ENCODE measurements at regions not wholly inside any gene's neighbourhood (a gene's known extent, or its start where the extent isn't known, plus 50 kb on each side); places are given as distances from the start of the nearest gene placed in this dataset.

DNA sequence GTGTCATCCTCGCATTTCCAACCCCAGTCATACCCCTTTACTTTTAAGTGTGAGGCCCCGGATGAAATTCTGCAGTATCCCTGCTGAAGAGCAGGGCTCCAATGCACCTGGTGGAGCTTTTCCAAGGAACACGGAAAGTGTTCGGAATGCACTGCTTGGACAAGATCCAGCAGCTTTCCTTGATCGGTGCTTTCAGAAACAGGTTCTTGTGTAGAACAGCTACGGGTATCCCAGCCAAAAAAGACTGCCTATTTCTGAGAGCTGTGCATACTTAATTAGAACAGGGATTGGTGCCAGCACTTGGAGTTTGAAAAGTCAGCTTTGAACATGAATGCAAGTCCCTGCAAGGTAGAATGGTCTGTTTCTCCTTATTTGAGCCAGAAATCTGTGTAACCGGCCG, 87.2 kb upstream of the C1QTNF9B start:
- no peak for DNase-seq

DNA sequence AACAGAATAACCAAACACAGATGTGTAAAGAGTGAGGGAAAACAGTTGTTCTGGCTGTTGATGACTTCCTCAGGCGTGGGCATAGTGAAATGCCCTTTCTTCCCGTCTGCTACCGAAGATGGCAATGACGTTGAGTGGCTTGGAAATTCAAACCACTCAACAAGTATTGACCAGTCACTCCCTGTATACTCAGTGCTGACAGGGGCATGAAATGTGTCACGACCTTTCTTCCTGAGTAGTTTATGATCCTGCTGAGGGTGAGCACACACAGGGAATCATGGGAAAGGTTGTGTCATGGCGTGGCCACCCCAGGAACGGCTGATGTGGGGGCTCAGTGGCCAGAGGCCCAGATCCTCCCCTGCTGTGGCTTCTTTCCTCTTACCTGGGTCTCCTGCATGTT, 87.8 kb upstream of the C1QTNF9B start:
- DNase-seq, result no peak

DNA sequence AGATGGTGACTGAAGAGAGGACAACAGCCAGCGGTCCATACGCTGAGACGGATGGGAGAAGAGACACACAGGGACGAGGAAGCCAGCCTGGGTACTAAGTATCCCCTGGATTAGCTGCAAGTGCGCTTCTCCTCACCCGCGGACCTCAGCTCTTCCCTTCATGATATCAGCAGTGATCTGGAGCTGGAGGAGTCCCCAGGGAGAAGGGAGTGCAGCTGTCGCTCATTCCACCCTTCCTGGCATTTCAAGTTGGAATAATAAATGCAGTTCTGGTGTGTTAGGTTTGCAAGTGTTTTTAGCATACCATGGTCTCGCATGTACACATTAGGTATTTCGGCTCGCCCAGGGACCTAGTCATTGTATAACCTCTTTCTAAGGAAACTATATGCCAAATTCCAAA, 88.5 kb upstream of the C1QTNF9B start:
- no peak for DNase-seq

DNA sequence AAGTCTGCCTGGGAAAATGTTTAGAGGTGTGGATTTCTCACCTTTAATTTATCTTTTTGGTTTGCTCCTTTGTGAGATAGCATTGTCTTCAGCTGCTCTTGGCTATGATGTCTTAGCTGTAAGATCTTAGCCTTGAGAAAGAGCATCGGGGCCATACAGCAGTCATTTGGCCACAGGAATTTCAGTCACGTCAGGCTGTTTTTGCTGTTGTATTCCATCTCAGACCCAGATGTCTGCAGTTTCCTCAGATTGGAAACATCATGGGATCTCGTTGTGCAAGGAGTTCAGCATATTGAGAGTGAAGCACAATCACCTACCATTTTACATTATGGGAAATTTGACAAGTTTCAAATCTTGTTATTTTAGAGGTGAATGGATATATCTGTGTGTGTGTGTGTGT, 89.3 kb upstream of the C1QTNF9B start:
- no peak for DNase-seq

DNA sequence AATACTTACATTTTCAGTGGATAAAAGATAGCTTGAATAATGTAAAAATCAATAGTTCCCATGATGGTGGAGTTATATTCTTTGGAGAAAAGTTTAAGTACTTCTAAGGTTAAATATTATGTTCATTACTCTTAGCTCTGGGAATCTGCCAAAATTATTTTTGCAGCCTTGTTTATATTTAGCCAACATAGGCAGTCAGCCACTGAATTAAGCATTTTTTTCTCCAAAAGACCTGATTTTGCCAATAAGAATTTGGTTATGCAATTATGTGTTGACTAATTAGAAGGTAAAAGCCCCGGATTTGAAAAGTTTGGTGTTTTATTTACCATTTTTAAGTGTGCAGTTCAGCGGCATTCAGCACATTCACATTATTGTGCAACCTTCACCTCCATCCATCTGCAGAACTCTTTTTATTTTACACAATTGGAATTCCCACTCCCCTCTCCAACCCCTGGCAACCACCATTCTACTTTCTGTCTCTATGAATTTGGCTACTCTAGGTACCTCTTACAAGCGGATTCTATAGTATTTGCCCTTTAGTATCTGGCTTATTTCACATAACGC, 90.1 kb upstream of the C1QTNF9B start:
- no peak for DNase-seq

DNA sequence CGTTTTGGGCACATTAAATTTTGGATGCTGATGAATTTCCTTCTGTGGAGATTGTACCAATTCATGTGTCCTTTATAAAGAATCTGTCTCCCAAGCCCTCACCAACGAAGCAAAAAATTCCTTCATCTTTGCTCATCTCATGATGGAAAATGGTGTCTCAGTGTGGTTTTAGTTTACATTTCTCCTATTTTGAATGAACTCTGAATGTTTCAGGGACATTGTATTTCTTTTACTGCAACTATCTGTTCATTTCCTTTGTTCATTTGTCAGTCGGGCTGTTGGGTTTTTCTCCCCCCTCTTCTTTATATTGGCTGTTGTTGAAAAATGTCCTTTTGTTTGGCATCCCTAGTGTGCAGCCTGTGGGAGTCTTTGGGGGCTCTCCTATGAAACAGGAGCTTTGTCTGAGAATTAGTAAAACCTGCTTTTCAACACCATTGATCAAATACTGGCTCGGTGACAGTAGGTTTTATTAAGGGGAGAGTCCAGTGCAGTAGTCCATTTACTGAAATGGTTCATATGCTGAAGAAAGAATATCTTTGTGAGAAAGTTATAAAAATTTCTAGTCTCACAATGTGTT, 91.3 kb upstream of the C1QTNF9B start:
- DNase-seq, result no peak

DNA sequence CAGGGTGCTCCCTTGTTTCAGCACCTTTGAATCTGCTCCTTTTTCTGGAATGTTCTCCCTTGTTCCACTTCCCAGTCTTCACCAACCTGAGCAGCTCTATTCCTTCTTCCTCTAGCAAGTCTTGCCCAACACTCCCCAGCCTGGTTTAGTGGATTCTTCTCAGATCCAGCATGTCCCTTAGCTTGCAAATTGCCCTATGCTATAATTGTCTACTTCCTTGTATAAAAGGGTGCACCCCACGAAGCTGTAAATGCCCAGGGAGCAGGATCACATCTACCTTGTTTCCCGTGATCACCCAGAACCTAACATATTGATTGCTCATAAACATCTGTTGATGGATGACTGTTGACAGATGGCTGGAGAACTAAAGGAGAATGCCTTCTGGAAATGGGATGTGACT, 93.2 kb upstream of the C1QTNF9B start:
- no peak for DNase-seq

DNA sequence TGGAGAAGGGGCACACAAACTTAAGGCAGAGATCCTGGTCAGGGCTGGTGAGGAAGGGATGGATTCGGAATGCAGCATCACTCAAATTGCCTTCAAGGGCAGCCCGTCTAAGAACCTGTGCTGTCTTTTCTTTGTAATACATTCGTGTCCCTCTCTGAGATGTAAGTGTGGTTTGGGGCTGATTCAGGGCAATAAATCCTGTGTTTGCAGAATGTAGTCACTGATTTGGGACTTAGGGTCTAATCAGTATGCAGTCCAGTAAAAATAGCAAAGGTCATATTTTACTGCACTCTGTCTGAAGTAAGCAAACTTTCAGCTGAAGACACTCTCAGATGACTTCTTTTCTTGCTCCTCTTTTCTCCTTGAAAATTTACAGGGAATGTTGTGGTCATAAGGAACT, 93.8 kb upstream of the C1QTNF9B start:
- no peak for DNase-seq

DNA sequence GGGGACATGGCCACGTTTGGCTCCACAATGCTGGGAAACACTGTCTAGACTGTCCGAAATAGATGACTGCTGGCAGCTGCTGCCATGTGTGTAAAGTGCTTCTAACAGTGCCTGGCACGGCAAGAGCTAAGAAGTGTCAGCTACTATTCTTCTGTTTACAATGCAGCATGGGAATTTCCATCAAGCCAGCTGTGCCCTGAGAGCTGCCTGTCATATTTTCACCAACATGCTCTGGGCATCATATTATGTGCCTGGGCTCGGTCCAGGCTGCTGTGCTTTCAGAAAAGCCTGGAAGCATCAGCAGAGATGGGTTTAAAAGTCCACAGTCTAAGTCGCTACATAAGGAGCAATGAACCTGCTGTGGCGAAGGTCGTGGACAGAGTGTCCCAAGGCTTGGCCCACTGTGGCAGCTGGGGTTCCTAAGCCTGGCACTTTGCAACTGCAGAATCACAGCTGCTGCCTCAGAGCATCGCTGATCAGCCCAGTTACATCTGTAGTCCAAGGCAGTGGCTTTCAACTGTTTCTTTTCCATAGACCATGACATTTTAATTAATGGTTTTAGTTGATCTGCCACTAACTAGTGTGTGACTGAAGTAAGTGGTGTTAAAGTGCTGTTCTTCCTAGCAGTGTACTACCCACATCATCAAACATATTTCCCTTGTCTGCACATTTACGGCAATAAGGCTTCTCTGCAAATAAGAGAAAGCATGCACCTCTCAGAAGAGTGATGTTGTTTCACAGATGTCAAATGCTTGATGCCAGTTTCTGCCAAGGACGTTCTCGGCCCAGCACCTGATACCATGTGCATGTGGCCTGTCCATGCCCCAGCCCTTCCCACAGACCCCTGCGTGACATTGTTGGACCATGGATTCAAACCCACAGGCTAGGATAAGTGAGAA, 95.7 kb upstream of the C1QTNF9B start:
- DNase-seq, result no peak

DNA sequence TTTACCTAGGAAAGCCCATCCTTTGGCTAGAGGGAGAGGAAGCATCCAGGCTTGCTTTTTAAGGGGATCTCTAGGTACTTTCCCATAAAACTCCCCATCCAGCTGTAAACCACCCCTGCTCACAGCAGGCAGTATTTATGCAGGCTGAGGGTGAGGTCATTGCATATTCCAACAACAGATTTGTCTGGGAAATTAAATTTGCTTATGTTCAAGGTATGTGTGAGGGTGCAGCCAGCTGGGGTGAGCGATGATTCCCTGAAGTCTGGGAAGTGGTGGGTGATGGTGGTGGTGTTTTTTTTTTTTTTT, 96.3 kb upstream of the C1QTNF9B start:
- no peak for DNase-seq

DNA sequence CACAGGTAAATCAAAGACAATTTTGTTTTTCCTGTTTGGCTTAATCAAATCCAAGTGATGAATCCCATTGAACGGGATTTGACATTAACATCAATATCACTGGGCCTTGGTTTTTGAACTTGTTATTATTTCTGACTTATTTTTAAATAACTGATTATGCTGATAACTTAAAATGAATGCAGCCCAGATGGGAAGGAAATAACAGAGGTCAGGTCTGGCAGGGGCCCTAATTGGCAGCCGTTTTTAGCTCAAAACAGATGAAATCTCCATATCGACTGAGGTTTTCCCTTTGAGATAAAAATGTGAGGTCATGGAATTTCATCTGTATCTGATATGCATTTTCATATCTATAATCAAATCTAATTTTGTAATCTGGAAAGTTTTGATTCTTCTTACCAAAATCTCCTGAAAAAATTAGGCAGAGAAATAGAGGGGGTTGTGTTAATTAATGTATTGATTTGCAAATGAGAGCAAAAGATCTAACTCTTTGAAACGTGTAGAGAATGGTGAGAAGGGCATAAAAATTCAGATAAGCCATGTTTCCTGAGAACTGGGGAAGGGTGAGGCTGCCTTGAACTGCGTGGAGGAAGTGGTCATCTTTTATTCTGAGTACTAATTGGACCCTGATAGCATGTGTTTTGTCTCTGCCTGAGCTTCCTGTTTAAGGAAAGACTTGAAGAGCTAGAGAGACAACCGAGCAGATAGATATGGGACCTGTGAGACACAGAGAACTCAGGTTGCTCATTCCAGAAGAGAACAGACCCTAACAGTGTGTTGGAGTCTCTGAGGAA, 98.2 kb upstream of the C1QTNF9B start:
- no peak for DNase-seq

DNA sequence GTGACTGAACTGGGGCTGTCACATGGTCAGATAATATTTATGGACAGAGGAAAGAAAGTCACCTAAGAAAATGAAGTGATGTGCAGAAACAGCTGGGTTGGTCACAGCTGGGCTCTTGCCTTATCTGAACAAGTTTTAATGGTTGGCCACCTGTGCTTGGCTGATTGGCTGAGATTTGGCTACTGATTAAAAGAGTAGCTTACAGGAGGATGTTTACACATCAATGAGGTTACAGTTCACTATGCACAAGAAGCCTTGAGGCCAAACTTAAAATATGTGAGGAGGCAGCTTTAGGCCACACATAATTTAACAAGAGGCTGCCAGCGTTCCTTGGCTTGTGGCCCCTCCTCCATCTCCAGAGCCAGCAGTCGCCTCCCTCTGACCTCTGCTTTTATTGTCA, 99.2 kb upstream of the C1QTNF9B start:
- DNase-seq, result no peak

DNA sequence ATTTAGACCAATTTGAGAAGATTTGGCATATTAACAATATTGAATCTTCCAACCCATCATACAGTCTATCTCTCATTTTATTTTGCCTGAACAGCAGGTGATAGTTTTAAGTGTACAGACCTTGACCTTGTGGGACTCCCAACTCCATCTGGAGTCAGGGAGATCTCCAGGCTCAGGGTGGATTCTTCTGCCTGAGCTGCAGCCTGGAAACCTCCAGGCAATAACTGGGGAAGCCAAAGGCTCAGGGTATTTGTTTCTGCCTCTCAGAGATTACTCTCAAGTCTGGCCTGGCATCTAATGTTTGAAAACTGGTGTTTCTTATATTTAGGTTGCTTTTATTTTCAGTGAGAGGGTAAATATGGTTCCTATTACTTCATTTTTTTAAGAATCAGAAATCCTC, 102.1 kb upstream of the C1QTNF9B start:
- DNase-seq, result no peak

DNA sequence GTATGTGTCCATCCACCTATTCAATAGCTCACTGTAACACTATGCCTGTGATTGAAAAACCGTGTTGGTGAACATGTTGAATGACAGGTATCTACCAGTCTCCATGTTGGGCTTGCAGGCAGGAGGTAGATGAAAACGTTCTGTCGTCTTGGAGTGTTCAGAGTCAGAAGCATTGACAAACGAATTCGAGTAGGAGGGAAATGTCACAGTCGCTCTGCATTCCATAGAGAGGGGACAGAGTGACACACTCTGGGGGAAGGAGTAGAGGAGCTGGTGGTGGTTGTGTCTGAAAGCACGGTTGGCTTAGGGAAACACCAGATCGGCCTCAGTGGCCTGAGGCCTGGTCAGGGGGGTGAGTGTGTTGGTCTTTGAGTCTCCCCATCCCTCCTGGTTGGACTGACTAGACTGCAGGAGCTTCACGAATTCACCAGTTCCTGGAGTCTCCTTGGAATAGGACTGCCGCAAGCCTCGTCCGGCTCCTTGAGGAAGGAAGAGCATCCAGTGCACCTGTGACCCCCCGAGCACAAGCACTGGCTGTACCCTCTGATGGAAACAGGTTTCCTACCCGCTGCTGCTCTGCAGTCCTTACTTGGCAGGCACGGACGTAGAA, 105.0 kb upstream of the C1QTNF9B start:
- DNase-seq, result no peak

DNA sequence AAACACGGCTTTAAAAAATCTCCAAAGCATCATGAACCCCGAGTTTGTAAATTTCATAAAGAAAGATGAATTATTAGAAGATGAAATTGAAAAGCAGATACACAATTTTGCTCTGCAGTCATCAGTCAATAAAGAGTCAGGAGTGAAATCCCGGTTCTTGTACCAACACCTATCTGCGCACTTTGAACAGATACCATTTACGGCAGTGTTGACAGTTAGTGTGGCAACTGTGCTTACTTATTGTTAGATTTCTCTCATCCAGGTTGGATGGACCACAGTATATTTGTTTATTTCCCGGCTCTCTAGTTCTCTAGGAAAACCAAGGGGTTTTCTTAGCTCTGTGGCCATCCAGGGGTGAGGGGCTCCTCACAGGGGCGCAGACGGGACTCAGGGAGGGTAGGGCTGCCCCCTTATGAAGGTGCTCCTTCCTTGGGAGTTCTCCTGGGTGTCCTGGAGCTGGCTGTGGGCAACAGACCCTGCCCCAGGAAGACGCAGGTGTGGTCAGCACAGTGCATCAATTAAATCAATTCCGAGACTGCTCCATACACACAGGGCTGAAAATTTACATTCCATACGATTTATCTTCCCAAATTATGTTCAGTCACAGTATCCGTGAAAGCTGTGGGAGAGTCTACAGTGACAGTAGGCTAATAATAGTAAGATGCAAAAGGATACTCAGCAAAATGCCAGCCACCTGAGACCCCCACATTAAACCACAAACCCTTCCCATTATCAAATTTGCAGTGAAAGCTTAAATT, 107.0 kb upstream of the C1QTNF9B start:
- DNase-seq, result no peak

DNA sequence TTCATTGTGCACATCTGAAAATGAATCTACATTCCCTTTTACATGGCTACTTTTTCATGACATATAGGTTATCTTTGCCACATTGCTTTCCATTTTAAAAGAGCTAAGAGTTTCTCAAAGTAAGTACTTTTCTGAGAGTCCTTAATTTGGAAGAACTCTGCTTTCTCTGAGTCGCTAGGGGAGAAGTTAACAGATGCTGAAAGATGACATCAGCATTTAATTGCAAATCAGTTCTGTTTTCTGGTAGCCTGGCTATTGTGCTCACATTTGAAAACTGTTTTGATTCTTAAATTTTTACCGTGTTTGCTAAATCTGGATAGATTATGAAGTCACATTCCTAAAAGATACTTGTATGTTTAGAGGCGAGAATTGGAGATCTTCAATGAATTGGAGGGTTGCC, 107.7 kb upstream of the C1QTNF9B start:
- DNase-seq, result no peak

DNA sequence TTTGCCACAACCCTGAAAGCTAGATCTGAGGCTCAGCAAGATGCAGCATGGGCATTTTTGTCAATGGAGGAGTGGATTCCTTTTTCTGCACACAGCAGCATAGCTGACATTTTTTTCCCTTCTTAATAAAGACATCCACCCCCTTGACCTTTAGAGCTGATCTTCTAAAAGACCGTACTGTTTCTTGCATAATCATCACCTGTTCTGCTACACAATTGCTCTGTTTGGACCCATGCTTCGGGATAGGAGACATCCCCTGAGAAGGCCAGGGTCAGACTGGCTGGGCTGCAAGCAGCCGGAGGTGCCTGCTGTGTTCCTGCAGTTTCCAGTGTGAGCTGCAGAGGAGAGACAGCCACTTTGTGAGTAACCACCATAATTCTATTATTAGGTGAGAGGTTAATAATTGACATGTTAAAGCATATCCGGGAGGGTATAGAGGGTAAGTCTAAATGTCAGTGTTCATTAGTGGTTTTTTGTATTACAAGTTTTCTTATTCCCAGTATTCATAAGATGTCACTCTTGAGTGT, 108.5 kb upstream of the C1QTNF9B start:
- no peak for DNase-seq

DNA sequence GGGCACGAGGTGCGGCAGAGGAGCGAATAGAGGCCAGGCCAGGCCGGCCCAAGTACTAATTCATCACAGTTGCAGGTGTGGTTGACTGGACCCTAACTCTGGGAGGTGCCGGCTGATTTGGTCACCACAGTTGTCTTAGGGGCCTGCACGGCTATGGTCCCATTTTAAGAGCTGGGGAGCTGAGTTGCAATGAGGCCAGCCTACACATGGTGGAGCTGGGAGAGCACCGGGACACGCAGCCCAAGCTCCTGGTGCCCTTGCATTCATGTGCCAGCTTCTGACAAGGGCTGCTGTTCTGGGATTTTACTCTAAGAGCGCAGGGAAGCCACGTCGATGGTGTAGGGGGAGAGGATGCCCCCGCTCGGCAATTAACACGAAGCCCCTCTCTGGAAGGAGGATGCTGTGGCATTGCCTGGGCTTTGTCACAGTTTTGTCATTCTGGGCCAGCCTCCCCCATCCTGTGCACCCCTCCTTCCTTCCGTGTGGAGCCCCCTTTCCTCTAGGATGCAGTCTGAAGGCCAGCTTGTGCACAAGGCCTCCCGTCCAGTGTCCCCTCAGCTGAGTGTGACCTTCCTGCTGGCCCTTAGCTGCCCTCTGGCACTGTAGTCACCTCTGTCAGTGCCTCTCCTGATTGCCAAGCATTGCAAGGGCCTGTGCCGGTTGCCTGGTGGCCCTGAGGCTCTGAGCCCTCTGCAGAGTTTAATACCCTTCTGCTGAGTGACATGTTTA, 109.4 kb upstream of the C1QTNF9B start:
- DNase-seq, result no peak

DNA sequence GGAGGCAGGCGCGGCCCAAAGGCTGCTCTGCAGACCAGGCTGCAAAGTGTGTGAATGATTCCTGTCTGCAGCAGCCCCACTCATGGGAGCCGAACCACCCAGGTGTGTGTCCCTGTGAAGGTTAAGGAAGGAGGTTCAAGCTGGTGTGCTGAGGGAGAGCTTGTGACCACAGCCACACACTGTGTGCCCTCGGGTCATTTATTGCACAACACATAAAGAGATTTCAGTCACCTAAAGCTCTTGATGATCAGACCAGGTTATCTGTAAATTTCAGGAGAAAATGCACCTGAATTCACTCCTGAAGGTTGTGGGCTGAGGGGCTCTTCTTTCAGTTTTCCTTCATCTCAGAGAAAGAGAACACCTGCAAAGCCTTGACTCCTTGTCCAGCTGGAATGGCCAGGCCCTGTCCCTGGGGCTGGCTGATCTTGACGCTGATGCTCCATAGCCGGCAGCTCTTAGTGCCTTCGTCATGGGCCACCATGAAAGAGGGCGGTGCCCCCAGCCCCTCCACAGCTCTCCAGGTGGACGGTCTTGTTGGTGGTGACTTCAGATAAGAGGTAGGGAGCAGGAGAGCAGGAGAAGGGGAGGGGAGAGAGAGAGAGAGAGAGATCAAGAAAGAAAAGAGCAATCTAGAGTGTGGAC, 110.8 kb upstream of the C1QTNF9B start:
- DNase-seq, result no peak

DNA sequence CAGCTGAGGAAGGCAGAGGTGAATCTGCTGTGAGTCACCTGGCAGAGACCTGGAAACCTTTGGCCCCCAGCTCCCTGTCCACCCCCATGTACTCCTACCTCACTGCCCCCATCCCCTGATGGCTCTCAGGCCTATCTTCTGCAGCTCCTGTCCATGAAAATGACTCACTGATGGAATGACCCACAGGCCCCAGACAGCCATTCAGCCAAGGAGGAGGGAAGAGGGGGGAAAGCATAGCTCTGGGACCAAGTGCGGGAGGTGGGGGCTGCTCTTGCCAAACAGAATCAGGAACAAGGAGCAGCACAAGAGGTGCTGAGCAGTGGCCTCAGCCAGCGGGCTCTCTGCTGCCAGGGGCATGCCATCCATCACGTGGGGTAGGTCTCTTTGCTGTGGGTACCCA, 111.4 kb upstream of the C1QTNF9B start:
- DNase-seq, result no peak

DNA sequence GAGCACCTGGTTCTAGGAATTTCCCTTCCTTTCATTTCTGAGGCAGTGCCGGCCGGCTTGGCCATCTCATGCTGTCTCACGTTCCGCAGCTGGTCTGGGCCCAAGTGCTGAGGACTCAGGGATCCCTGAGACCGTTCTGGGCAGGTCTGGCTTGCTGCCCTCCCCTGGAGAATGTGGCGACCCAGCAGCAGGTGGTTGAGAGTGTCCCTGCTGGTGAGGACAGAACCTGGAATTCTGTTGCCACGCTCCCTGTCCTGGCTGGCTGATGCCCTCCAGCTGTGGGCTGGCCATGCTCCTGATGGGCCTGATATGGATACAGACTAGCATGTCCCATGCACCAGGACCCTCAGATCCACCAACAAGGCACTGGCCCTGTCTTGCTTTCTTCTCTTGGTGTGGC, 114.0 kb upstream of the C1QTNF9B start:
- no peak for DNase-seq
